ENCODE measurements at regions not wholly inside any gene's neighbourhood (a gene's known extent, or its start where the extent isn't known, plus 50 kb on each side); places are given as distances from the start of the nearest gene placed in this dataset.

DNA sequence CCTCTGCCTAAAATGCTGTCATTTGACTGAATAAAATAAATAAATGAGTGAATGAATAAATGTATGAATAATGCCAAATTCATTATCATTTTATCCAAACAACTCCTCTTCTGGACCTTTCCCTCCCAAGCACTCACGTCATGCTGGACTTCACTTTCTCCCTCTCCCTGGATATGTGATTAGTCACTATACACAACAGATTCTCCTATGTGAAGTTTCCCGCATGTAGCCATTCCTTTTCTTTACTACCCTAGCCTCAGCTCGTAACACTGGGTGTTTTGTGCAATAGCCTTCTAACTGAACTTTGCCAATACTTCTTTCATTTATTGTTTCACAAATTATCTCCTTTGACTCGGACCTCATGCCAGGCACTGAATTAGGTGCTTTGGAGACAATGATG lies 87.6 kb upstream of the IL6 start:
- no peaks in the 10 kb centered on the region for H3K4me1 ChIP-seq (ENCODE audit: control insufficient read depth in 1 of 2, insufficient read depth in 2 of 2, low read length in 2 of 2)
- H2BK5ac ChIP-seq (ENCODE audit: low read depth, low read length, poor library complexity), result no peak overlapping the region
- H3K23ac ChIP-seq (ENCODE audit: low read length), result no peak overlapping the region
- H3K36me3 ChIP-seq (ENCODE audit: control insufficient read depth in 1 of 2, insufficient read depth in 2 of 2, low read length in 2 of 2), result no peaks in the 10 kb centered on the region
- no peak overlapping the region for H4K8ac ChIP-seq (ENCODE audit: low read depth, low read length)
- no peak overlapping the region for H3K4me2 ChIP-seq (ENCODE audit: low read length)
- H3K4me3 ChIP-seq (ENCODE audit: low read depth, low read length), result no peak overlapping the region
- H3K27ac ChIP-seq (ENCODE audit: low read depth, low read length), result no peak overlapping the region
- H2BK120ac ChIP-seq (ENCODE audit: insufficient read depth, low read length, poor library complexity), result no peak overlapping the region
- no CpG with 5 or more reads among the region's 4 CpGs for WGBS (ENCODE audit: extremely low coverage, insufficient coverage, insufficient read length)
- no peak overlapping the region for H2AFZ ChIP-seq (ENCODE audit: insufficient read depth, low read length, poor library complexity)
- no peak overlapping the region for H2AK5ac ChIP-seq (ENCODE audit: low read length)
- no peaks in the 10 kb centered on the region for H3K9me3 ChIP-seq (ENCODE audit: insufficient read depth, low read depth, low read length)
- no peaks in the 10 kb centered on the region for H3K27me3 ChIP-seq (ENCODE audit: insufficient read depth, low read length)
- H4K12ac ChIP-seq (ENCODE audit: low read depth, low read length), result no peak overlapping the region
- H3K9ac ChIP-seq (ENCODE audit: low read length), result no peak overlapping the region
- H3K18ac ChIP-seq (ENCODE audit: low read length), result no peak overlapping the region
- H3K14ac ChIP-seq (ENCODE audit: low read length), result no peak overlapping the region
- no peak overlapping the region for H4K91ac ChIP-seq (ENCODE audit: low read depth, low read length)
- peak in 1 of 2 donors; percentile 39 for DNase-seq
- no peak overlapping the region for H3K4ac ChIP-seq (ENCODE audit: low read depth, low read length)
- no peak overlapping the region for H2BK12ac ChIP-seq (ENCODE audit: low read length)
- no peaks in the 10 kb centered on the region for H3K79me2 ChIP-seq (ENCODE audit: control insufficient read depth, insufficient read depth, low read length, poor library complexity)
- H3K79me1 ChIP-seq (ENCODE audit: low read length), result no peaks in the 10 kb centered on the region

DNA sequence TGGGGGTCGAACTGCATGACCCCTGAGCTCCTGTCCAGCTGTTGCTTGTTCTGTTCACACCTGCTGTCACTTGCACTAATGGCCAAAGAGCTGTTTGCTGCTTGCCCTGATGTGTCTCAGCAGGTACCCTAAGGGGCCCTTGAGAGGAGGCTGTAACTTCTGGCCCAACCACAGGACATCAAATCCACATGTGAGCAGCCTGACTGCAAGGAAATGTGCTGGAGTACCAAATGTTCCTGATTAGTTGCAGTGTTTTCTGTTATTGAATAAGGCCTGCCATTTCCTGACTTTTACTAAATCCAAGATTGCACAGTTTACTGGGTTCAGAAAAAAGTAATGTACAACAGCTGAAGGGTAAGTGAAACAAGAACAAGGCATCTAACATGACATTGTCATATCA lies 91.7 kb upstream of the IL6 start:
- no peak overlapping the region for H2AK5ac ChIP-seq (ENCODE audit: low read length)
- H3K27ac ChIP-seq (ENCODE audit: low read depth, low read length), result no peak overlapping the region
- H2BK5ac ChIP-seq (ENCODE audit: low read depth, low read length, poor library complexity), result no peak overlapping the region
- no peak overlapping the region for H3K9ac ChIP-seq (ENCODE audit: low read length)
- H3K79me2 ChIP-seq (ENCODE audit: control insufficient read depth, insufficient read depth, low read length, poor library complexity), result no peaks in the 10 kb centered on the region
- H3K4ac ChIP-seq (ENCODE audit: low read depth, low read length), result no peak overlapping the region
- DNase-seq, result no peak
- H2AFZ ChIP-seq (ENCODE audit: insufficient read depth, low read length, poor library complexity), result no peak overlapping the region
- H3K36me3 ChIP-seq (ENCODE audit: control insufficient read depth in 1 of 2, insufficient read depth in 2 of 2, low read length in 2 of 2), result no peaks in the 10 kb centered on the region
- no peak overlapping the region for H4K91ac ChIP-seq (ENCODE audit: low read depth, low read length)
- no CpG with 5 or more reads among the region's 1 CpG for WGBS (ENCODE audit: extremely low coverage, insufficient coverage, insufficient read length)
- no peaks in the 10 kb centered on the region for H3K79me1 ChIP-seq (ENCODE audit: low read length)
- no peak overlapping the region for H3K4me3 ChIP-seq (ENCODE audit: low read depth, low read length)
- H2BK12ac ChIP-seq (ENCODE audit: low read length), result no peak overlapping the region
- H3K27me3 ChIP-seq (ENCODE audit: insufficient read depth, low read length), result no peaks in the 10 kb centered on the region
- no peak overlapping the region for H2BK120ac ChIP-seq (ENCODE audit: insufficient read depth, low read length, poor library complexity)
- no peaks in the 10 kb centered on the region for H3K9me3 ChIP-seq (ENCODE audit: insufficient read depth, low read depth, low read length)
- no peak overlapping the region for H4K12ac ChIP-seq (ENCODE audit: low read depth, low read length)
- no peak overlapping the region for H3K18ac ChIP-seq (ENCODE audit: low read length)
- H3K14ac ChIP-seq (ENCODE audit: low read length), result no peak overlapping the region
- H3K4me1 ChIP-seq (ENCODE audit: control insufficient read depth in 1 of 2, insufficient read depth in 2 of 2, low read length in 2 of 2), result no peaks in the 10 kb centered on the region
- H3K4me2 ChIP-seq (ENCODE audit: low read length), result no peak overlapping the region
- H4K8ac ChIP-seq (ENCODE audit: low read depth, low read length), result no peak overlapping the region
- no peak overlapping the region for H3K23ac ChIP-seq (ENCODE audit: low read length)

DNA sequence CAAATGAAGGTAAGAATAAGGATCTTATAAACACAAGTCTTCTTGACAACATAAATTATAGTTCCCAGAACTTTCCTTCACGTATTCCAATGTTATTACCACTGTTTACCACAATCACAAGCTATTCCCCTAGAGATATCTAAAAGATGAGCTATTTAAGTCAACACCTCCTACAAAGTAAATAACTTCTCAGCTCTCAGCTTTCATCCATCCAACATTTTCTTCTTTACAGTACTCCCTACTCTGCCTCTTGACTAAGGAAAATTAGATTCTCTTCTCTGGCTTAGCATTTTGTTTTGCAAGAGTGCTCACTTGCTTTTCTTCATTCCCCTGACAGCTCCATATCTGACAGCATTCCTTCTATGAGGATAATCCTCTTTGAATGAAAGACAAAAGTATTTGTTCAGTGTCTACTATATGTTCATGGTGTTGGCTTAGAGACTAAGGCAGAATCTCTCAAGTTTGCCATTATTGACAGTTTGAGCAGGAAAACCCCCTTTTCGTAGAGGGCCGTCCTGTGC lies 93.0 kb upstream of the IL6 start:
- Histone ChIP-seq H3K27ac (ENCODE audit: low read depth, low read length) (no peak overlapping the region), H3K9ac (ENCODE audit: low read length) (no peak overlapping the region), H2BK12ac (ENCODE audit: low read length) (no peak overlapping the region), H4K12ac (ENCODE audit: low read depth, low read length) (no peak overlapping the region), H3K36me3 (ENCODE audit: control insufficient read depth in 1 of 2, insufficient read depth in 2 of 2, low read length in 2 of 2) (no peaks in the 10 kb centered on the region), H3K9me3 (ENCODE audit: insufficient read depth, low read depth, low read length) (no peaks in the 10 kb centered on the region), H3K79me1 (ENCODE audit: low read length) (no peaks in the 10 kb centered on the region), H3K27me3 (ENCODE audit: insufficient read depth, low read length) (no peaks in the 10 kb centered on the region), H3K4me2 (ENCODE audit: low read length) (no peak overlapping the region), H3K79me2 (ENCODE audit: control insufficient read depth, insufficient read depth, low read length, poor library complexity) (no peaks in the 10 kb centered on the region), H2BK120ac (ENCODE audit: insufficient read depth, low read length, poor library complexity) (no peak overlapping the region), H3K4me1 (ENCODE audit: control insufficient read depth in 1 of 2, insufficient read depth in 2 of 2, low read length in 2 of 2) (peaks cover 0 to 4% of the 10 kb centered on the region in 2 experiments), H3K14ac (ENCODE audit: low read length) (no peak overlapping the region), H3K4ac (ENCODE audit: low read depth, low read length) (no peak overlapping the region), H2BK5ac (ENCODE audit: low read depth, low read length, poor library complexity) (no peak overlapping the region), H3K23ac (ENCODE audit: low read length) (no peak overlapping the region), H3K18ac (ENCODE audit: low read length) (no peak overlapping the region), H3K4me3 (ENCODE audit: low read depth, low read length) (no peak overlapping the region), H2AK5ac (ENCODE audit: low read length) (no peak overlapping the region), H4K8ac (ENCODE audit: low read depth, low read length) (no peak overlapping the region), H4K91ac (ENCODE audit: low read depth, low read length) (no peak overlapping the region), H2AFZ (ENCODE audit: insufficient read depth, low read length, poor library complexity) (no peak overlapping the region)
- DNase-seq, result peak in 1 of 2 donors; percentile 74
- no CpG with 5 or more reads among the region's 3 CpGs for WGBS (ENCODE audit: extremely low coverage, insufficient coverage, insufficient read length)

DNA sequence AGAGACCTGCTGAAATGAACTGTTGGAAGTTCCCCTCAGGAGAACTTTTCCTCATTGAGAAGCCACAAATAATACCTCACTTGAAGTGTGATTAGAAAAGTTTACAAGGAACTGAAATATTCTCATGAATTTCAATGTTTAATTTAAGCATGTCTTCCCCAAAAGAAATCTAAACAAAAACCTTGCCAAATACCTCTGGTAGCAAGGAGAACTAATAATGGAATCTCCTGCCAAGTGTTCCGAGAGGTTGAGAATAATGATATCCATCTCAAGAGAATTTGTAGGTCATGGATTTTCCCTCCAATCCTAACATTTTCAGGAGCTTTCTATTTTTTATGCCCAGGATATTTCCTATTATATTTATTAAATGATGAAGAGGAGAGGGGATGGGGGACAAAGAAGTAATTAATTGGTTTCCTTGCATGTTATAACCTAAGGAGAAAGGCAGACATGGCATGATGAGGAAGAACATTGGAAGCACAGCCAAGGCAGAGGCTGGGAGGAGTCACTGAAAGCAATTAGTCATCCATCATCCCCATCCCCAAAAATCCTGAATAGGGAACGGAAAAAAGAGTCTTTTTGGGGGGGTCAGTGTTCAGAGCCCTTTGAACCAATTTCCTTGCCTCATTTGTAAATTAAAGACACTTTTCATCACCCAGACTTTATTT lies 93.6 kb upstream of the IL6 start:
- no peaks in the 10 kb centered on the region for H3K79me1 ChIP-seq (ENCODE audit: low read length)
- DNase-seq, result no peak
- H3K18ac ChIP-seq (ENCODE audit: low read length), result no peak overlapping the region
- no peak overlapping the region for H3K9ac ChIP-seq (ENCODE audit: low read length)
- no peak overlapping the region for H3K27ac ChIP-seq (ENCODE audit: low read depth, low read length)
- no peak overlapping the region for H3K4me3 ChIP-seq (ENCODE audit: low read depth, low read length)
- H3K14ac ChIP-seq (ENCODE audit: low read length), result no peak overlapping the region
- no peak overlapping the region for H4K91ac ChIP-seq (ENCODE audit: low read depth, low read length)
- no peaks in the 10 kb centered on the region for H3K36me3 ChIP-seq (ENCODE audit: control insufficient read depth in 1 of 2, insufficient read depth in 2 of 2, low read length in 2 of 2)
- no peak overlapping the region for H2BK5ac ChIP-seq (ENCODE audit: low read depth, low read length, poor library complexity)
- no peaks in the 10 kb centered on the region for H3K79me2 ChIP-seq (ENCODE audit: control insufficient read depth, insufficient read depth, low read length, poor library complexity)
- no peak overlapping the region for H2BK12ac ChIP-seq (ENCODE audit: low read length)
- no peaks in the 10 kb centered on the region for H3K9me3 ChIP-seq (ENCODE audit: insufficient read depth, low read depth, low read length)
- no peak overlapping the region for H3K23ac ChIP-seq (ENCODE audit: low read length)
- no peak overlapping the region for H4K8ac ChIP-seq (ENCODE audit: low read depth, low read length)
- no peak overlapping the region for H2AFZ ChIP-seq (ENCODE audit: insufficient read depth, low read length, poor library complexity)
- no peak overlapping the region for H2AK5ac ChIP-seq (ENCODE audit: low read length)
- no peak overlapping the region for H4K12ac ChIP-seq (ENCODE audit: low read depth, low read length)
- no peak overlapping the region for H3K4ac ChIP-seq (ENCODE audit: low read depth, low read length)
- no peak overlapping the region for H2BK120ac ChIP-seq (ENCODE audit: insufficient read depth, low read length, poor library complexity)
- H3K4me2 ChIP-seq (ENCODE audit: low read length), result no peak overlapping the region
- WGBS (ENCODE audit: extremely low coverage, insufficient coverage, insufficient read length), result no CpG with 5 or more reads among the region's 2 CpGs
- H3K27me3 ChIP-seq (ENCODE audit: insufficient read depth, low read length), result no peaks in the 10 kb centered on the region
- peaks cover 0 to 4% of the 10 kb centered on the region in 2 experiments for H3K4me1 ChIP-seq (ENCODE audit: control insufficient read depth in 1 of 2, insufficient read depth in 2 of 2, low read length in 2 of 2)

Data from trophoblast cell (in vitro differentiated cells and primary cell).